Endometrium (tissue), 2 donors: ENCODE measurements at regions not wholly inside any gene's neighbourhood (a gene's known extent, or its start where the extent isn't known, plus 50 kb on each side); places are given as distances from the start of the nearest gene placed in this dataset.
"Not testable (repeated sequence)": the region's sequence is repeated elsewhere in the genome, so short reads cannot be mapped to it uniquely, and the experiment has no call there.

Experiments
- FAIRE-seq: peaks from 2 replicates; lab custom pipeline; 2012; peaks lifted over from hg19 to GRCh38; lab: Jason Lieb, UNC
- donor health status: control.
- donor health status: control.

- no peak for FAIRE-seq
These were observed 386.4 kb upstream of the STXBP6 start for GRCh38 chr14:25436288-25436875.

DNA sequence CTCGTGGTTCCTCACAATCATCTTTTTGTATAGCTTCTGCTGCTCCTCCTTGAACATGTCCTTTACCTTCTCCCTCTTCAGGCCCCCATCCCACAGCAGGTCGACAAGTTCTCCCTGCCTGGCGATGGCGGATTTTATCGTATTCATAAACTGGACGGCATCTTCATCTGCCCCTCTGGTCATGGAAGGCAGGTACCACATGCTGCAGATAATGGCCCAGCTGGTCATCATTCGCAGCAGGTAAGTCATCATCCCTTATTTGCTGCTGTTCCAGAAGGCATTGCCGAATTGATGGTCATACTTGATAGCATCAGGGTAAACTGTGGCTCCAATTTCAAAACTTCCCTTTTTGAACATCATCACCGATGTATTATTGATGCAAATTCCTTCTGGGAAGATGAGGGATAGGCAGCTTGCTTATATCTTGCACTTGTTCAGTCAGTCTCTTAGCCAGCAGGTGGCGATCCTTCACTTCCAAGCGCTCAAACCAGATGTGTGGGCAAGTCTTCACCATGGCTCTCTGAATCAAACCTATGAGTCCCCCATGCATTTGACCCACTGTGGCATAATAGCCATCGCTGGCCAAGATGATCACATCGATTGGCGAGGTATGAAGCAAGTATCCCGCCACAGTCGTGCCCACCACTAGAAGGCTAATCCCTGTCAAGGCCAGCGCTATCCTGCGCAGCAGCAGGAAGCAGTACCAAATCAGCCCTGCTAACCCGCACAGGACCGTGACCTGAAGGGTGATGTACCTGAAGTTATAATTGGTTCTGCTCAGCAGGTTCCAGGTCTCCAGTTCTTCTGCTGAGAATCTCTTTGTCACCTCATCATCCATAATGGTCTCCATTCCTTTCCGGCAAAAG is 381.5 kb upstream of the STXBP6 start:
- FAIRE-seq = no peak

GRCh38 chr14:25430808-25431207 is 380.9 kb upstream of the STXBP6 start:
- no peak for FAIRE-seq

- no peak for FAIRE-seq
These were observed 363.1 kb upstream of the STXBP6 start for GRCh38 chr14:25412998-25413397.

GRCh38 chr14:25411781-25412757 is 362.1 kb upstream of the STXBP6 start:
- peak; percentile 90 for FAIRE-seq

DNA sequence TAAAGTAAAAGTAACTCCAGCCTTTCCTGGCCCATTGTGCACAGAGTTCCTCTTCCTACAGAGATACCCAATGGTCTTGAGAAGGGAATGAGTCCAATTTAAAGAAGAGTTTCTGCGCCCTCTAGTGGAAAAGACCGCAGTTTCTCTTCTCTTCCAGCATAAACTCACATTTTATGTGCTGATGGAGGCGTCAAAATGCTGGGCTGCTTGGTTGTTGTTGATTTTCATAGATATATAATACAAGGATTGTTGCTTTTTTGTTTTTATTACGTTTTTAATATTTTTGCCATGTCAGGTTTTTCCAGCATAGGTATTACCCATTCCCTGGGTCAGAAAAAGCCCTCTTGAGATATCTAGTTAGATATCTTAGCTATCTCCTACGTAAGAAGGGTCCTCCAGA is 356.9 kb upstream of the STXBP6 start:
- no peak for FAIRE-seq

DNA sequence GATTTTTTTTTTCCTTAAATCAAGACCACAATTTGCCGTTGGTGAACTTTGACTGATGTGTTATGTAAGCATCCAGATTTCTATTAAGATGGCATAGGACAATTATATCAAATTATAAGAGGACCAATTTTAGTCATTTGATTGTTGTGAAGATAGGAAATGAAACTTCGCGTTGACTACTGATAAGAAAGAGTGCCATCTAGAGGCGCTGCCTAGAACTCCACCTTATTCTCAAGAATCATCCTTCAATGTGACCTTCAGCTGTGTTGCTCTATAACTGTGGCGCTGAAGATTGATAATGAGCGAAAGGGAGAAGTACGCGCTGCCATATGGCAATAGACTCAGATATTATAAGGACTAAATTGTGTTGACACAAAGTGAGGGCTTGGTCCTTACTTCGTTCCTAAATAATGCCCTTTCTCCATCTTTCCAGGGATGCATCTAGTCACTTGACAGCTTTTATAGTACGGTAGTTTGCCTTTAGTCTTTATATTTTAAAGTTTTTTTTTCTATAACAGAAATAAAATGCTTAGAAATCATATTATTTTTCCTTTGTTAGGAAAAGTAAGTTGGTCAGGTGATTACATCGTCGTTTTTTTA is 350.8 kb upstream of the STXBP6 start:
- FAIRE-seq = no peak

GRCh38 chr14:25396128-25396527 is 346.2 kb upstream of the STXBP6 start:
- FAIRE-seq = no peak

- FAIRE-seq = no peak
These were observed 344.9 kb upstream of the STXBP6 start for GRCh38 chr14:25394791-25395391.

DNA sequence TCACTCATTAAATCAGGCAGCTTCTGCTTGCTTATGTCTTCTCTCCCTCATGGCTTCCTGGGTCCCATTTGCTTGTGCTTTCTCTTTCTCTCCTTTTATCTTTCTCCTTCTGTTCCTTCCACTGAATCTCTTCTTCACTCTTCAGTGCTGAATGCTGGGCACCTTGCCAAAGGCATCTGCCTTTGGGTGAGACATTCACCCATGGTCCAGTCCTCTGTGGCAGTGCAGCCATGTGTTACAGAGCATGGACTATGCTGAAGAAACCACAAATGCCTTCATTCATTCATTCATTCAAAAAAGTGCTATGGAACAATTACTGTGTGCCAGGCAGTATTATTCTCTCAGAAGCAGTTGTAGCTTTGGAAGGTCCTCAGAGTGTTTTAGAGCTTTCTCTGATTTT is 344.4 kb upstream of the STXBP6 start:
- no peak for FAIRE-seq

- no peak for FAIRE-seq
These were observed 340.0 kb upstream of the STXBP6 start for GRCh38 chr14:25389948-25390347.

- FAIRE-seq = no peak
These were observed 331.6 kb upstream of the STXBP6 start for GRCh38 chr14:25381498-25381897.

- no peak for FAIRE-seq
These were observed 325.7 kb upstream of the STXBP6 start for GRCh38 chr14:25375639-25376038.

- no peak for FAIRE-seq
These were observed 321.1 kb upstream of the STXBP6 start for GRCh38 chr14:25371068-25371467.

GRCh38 chr14:25370057-25370456 is 320.1 kb upstream of the STXBP6 start:
- FAIRE-seq = not testable (repeated sequence)

DNA sequence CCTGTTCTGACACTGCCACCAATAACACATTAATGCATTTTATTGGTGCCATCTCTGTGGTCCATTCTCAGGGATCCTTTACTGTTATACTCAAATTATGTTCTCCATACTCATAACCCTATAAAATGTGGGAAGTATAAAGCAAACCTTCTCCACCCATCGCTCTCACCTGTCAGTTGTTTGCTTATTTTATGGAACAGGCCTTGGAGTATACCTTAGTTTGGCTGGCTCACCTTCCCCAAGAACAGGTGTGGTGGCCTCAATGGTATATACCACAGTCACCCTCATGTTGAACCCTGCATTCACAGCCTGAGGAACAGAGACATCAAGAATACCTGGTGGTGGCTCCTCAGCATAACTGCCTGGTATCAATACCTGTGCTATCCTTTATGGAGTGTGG is 308.4 kb upstream of the STXBP6 start:
- no peak for FAIRE-seq

DNA sequence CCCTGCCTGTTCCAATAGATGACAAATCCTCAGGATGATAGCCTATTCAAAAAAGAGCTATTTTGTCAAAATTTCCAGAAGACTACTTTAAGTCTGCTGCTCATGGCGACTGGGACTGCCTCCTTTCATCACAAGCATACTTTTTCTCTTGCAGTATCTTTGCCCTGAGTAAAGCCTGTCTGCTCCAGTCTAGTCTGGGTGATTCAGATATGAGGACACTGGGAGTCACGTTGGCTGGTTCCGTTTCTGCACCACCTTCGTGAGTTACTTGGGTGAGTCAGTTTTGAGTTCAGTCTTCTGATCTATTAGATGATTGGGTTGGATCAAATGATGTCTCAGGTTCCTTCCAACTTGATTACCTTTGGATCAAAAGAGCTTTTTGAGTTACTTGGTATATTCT is 301.3 kb upstream of the STXBP6 start:
- no peak for FAIRE-seq

GRCh38 chr14:25350802-25351201 is 300.9 kb upstream of the STXBP6 start:
- FAIRE-seq = no peak

DNA sequence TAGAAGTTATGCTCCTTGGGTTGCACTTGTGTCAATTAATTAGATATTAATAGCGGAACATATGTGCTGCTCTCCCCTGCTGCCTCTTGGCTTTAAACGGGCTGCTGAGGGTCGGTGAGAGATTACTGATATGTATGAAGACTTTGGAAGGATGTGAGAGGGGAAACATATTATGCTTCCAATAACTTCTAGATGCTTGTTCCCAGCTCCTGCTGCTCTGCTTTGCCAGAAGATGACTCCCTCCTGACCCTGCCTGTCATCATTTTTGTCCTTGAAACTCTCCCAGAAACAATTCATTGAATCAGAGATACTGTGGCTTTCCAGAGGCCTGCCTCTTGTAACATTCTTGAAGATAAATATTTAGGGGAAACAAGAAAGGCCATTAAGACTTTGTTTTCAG is 300.1 kb upstream of the STXBP6 start:
- no peak for FAIRE-seq

DNA sequence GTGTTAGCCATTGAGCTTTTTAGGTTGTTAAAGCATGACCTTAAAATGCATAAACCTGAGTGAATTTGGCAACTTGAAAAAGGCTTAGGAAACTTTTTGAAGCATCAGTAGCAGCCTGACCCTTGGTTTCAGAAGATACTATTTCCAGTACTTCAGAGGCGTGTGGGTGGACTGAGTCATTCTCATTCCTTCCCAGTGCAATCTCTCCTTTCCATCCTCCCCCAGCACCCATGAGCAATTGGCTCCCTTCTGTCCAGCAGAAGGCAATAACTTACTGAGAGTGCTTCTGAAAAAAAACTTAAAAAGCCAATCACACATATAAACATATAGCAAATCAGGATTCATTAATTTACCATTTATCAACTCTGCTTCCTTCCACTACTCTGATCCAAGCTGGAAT is 299.3 kb upstream of the STXBP6 start:
- FAIRE-seq = no peak

- FAIRE-seq = no peak
These were observed 290.9 kb upstream of the STXBP6 start for GRCh38 chr14:25340882-25341281.

DNA sequence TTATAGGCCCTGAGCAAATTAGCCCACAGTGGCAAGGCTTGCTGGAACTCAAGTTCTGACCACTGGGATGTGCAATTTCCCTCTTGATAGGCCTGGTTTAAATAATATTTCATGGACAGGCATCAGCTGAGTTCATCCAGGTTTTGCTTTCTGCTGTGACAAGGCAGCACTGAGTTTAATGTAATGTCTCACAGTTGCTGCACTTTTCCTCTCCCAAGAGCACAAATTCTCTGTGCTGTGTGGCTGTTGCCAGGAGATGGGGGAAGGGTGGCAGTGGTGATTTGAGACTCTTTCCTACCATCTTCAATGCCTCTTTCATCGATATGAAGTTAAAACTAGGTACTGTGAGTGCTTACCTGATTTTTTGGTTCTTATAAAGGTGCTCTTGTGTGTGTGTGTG is 272.8 kb upstream of the STXBP6 start:
- no peak for FAIRE-seq
